Testis (tissue), 2 donors: ENCODE measurements at regions not wholly inside any gene's neighbourhood (a gene's known extent, or its start where the extent isn't known, plus 50 kb on each side); places are given as distances from the start of the nearest gene placed in this dataset.

Experiments used
- POLR2A ChIP-seq: fragments of 450-650 bp; IDR thresholded peaks from one replicate; pipeline ENCODE4 v1.6.1; 2017; ENCODE audit warnings: antibody characterized with exemption, mild to moderate bottlenecking, moderate library complexity
- TF ChIP-seq, protein P1 (sequence below), 3 experiments: fragments of 450-650 bp in 2 of 3; fragments of 200-600 bp in 1 of 3; sonication (generic) in 1 of 3; IDR thresholded peaks; one replicate each; pipeline ENCODE4 v1.5.1; 2016 to 2019; ENCODE audit warnings: antibody characterized with exemption in 3 of 3, mild to moderate bottlenecking in 2 of 3, moderate library complexity in 1 of 3

DNA sequence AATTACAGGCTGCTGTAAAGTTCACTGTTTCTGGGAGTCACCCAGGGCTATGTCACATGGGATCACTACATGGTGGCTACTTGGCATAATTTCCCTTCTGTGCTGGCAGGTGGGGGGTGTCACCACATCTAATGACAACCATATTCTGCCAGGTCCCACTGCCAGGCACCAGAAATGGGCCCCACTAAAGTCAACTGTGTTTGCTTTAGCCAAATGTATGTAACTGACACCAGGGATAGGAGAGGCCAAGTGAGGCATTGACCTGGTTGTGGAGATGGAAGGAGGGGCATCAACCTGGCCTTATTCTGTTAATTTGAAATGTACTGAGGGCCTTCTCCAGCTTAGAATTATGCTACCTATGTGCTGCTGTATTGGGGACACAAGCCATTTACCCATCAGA, 370.6 kb upstream of the PROX1 start:
- TF ChIP-seq, protein P1, sequence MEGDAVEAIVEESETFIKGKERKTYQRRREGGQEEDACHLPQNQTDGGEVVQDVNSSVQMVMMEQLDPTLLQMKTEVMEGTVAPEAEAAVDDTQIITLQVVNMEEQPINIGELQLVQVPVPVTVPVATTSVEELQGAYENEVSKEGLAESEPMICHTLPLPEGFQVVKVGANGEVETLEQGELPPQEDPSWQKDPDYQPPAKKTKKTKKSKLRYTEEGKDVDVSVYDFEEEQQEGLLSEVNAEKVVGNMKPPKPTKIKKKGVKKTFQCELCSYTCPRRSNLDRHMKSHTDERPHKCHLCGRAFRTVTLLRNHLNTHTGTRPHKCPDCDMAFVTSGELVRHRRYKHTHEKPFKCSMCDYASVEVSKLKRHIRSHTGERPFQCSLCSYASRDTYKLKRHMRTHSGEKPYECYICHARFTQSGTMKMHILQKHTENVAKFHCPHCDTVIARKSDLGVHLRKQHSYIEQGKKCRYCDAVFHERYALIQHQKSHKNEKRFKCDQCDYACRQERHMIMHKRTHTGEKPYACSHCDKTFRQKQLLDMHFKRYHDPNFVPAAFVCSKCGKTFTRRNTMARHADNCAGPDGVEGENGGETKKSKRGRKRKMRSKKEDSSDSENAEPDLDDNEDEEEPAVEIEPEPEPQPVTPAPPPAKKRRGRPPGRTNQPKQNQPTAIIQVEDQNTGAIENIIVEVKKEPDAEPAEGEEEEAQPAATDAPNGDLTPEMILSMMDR (IDR thresholded peaks at IDR 0.05): no peak
- no peak for TF ChIP-seq POLR2A
